ENCODE measurements at regions not wholly inside any gene's neighbourhood (a gene's known extent, or its start where the extent isn't known, plus 50 kb on each side); places are given as distances from the start of the nearest gene placed in this dataset.

- DNase-seq: no peak
These were observed 135.0 kb upstream of the ARL4C start for GRCh38 chr2:234631646-234632514.

GRCh38 chr2:234630801-234631261, 133.9 kb upstream of the ARL4C start:
- no peak for DNase-seq

GRCh38 chr2:234629596-234629995, 132.7 kb upstream of the ARL4C start:
- no peak for DNase-seq

GRCh38 chr2:234628953-234629352, 132.1 kb upstream of the ARL4C start:
- no peak for DNase-seq

GRCh38 chr2:234627308-234627707, 130.4 kb upstream of the ARL4C start:
- no peak for DNase-seq

- DNase-seq: no peak
These were observed 129.8 kb upstream of the ARL4C start for GRCh38 chr2:234626566-234627130.

GRCh38 chr2:234625626-234626250, 128.9 kb upstream of the ARL4C start:
- DNase-seq: no peak

- DNase-seq: no peak
These were observed 126.7 kb upstream of the ARL4C start for GRCh38 chr2:234623521-234623991.

- DNase-seq: no peak
These were observed 124.2 kb upstream of the ARL4C start for GRCh38 chr2:234621120-234621519.

GRCh38 chr2:234620018-234620417, 123.1 kb upstream of the ARL4C start:
- no peak for DNase-seq

GRCh38 chr2:234615643-234616356, 118.9 kb upstream of the ARL4C start:
- no peak for DNase-seq

GRCh38 chr2:234611209-234611608, 114.3 kb upstream of the ARL4C start:
- no peak for DNase-seq

- DNase-seq: no peak
These were observed 112.1 kb upstream of the ARL4C start for GRCh38 chr2:234608946-234609345.

- no peak for DNase-seq
These were observed 110.8 kb upstream of the ARL4C start for GRCh38 chr2:234607691-234608090.

GRCh38 chr2:234606896-234607295, 110.0 kb upstream of the ARL4C start:
- DNase-seq: peak in 2 of 3 donors; percentile 19 to 22

GRCh38 chr2:234603619-234604018, 106.7 kb upstream of the ARL4C start:
- DNase-seq: no peak

GRCh38 chr2:234601213-234601612, 104.3 kb upstream of the ARL4C start:
- DNase-seq: no peak

GRCh38 chr2:234597576-234597861, 100.6 kb upstream of the ARL4C start:
- no peak for DNase-seq

GRCh38 chr2:234596696-234597575, 100.1 kb upstream of the ARL4C start:
- DNase-seq: no peak

- DNase-seq: no peak
These were observed 98.9 kb upstream of the ARL4C start for GRCh38 chr2:234595829-234596228.

GRCh38 chr2:234594715-234595114, 97.8 kb upstream of the ARL4C start:
- no peak for DNase-seq

GRCh38 chr2:234593636-234594035, 96.8 kb upstream of the ARL4C start:
- no peak for DNase-seq

Data from suppressor macrophage treated with lipopolysaccharide for 1 hour (primary cell).